ENCODE measurements at regions not wholly inside any gene's neighbourhood (a gene's known extent, or its start where the extent isn't known, plus 50 kb on each side); places are given as distances from the start of the nearest gene placed in this dataset.

DNA sequence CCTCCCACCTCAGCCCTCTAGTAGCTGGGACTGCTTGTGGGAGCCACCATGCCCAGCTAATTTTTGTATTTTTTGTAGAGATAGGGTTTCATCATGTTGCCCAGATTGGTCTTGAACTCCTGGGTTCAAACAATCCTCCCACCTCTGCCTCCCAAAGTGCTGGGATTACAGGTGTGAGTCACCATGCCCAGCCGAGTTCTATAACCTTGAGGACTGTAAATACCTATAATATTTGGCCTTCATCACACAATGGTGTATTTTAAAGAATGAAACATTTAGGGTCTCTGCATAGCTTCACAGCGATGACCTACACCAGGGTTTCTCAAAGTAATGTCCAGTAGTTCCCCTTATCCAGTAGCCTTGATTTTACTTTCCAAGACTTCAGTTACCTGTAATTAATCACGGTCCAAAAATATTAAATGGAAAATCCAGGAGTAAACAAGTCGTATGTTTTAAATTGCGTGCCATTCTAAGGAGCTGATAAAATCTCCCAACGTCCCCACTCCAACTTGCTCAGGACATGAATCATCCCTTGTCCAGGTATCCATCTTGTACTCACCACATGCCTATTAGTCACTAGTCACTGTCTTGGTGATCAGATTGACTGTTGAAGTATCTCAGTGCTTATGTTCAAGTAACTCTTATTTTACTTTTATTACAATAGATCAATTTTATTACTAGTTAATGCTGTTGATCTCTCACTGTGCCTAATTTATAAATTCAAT is 368.2 kb downstream of the BTG1 start:
- TF ChIP-seq, protein P1, sequence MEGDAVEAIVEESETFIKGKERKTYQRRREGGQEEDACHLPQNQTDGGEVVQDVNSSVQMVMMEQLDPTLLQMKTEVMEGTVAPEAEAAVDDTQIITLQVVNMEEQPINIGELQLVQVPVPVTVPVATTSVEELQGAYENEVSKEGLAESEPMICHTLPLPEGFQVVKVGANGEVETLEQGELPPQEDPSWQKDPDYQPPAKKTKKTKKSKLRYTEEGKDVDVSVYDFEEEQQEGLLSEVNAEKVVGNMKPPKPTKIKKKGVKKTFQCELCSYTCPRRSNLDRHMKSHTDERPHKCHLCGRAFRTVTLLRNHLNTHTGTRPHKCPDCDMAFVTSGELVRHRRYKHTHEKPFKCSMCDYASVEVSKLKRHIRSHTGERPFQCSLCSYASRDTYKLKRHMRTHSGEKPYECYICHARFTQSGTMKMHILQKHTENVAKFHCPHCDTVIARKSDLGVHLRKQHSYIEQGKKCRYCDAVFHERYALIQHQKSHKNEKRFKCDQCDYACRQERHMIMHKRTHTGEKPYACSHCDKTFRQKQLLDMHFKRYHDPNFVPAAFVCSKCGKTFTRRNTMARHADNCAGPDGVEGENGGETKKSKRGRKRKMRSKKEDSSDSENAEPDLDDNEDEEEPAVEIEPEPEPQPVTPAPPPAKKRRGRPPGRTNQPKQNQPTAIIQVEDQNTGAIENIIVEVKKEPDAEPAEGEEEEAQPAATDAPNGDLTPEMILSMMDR (IDR thresholded peaks at IDR 0.05): no peak
- TF ChIP-seq POLR2A (IDR thresholded peaks at IDR 0.05) (no peak), EP300 (IDR thresholded peaks at IDR 0.05) (no peak), POLR2AphosphoS5 (IDR thresholded peaks at IDR 0.05) (no peak)
